IMR-90 (cell line): ENCODE measurements at regions not wholly inside any gene's neighbourhood (a gene's known extent, or its start where the extent isn't known, plus 50 kb on each side); places are given as distances from the start of the nearest gene placed in this dataset.

Experiments
- ATAC-seq: fragments of 200-7000 bp; cut with Tn5 transposase; 2 replicates; pipeline ENCODE4 v1.9.1; 2020; ENCODE audit warnings: low read depth, mild to moderate bottlenecking, moderate library complexity
- BruUV-seq: library from RNA; stranded (reverse); fragments of 400-500 nt; replicated peaks from 2 replicates; lab custom pipeline; 2021; lab: Mats Ljungman, UMichigan
- CTCF ChIA-PET: fragments of 300-600 bp; formaldehyde crosslinking; extraction: SDS; loops from one replicate; lab custom pipeline; 2021; ENCODE audit warnings: antibody characterized with exemption; lab: Yijun Ruan, JAX
- POLR2A ChIA-PET: fragments of 300-600 bp; sonication (Branson Sonifier 250); formaldehyde crosslinking; loops from one replicate; lab custom pipeline; 2022; ENCODE audit warnings: antibody characterized with exemption; ENCODE audit not compliant: unreplicated experiment; lab: Charles Lee
- DNase-seq: peaks from one replicate; pipeline ENCODE4 v3.0.0; 2013
- H2AFZ ChIP-seq: replicated peaks from 2 replicates; pipeline ENCODE3; 2013; ENCODE audit warnings: low read length, mild to moderate bottlenecking; ENCODE audit not compliant: poor library complexity
- H2AK5ac ChIP-seq: 2 replicates; pipeline ENCODE4 v1.6.1; 2013; ENCODE audit warnings: low read depth, low read length, inconsistent platforms
- H2AK9ac ChIP-seq: replicated peaks from 2 replicates; pipeline ENCODE3; 2013; ENCODE audit warnings: mild to moderate bottlenecking, low read depth, low read length, moderate library complexity; ENCODE audit not compliant: poor library complexity
- H2BK120ac ChIP-seq: 2 replicates; pipeline ENCODE4 v1.6.1; 2013; ENCODE audit warnings: low read depth, low read length, inconsistent platforms
- H2BK15ac ChIP-seq: 3 replicates; pipeline ENCODE4 v1.6.1; 2013; ENCODE audit warnings: low read depth, low read length, inconsistent platforms
- H2BK20ac ChIP-seq: 2 replicates; pipeline ENCODE4 v1.6.1; 2013; ENCODE audit warnings: low read depth, mild to moderate bottlenecking, inconsistent platforms, low read length, moderate library complexity
- H2BK5ac ChIP-seq: 2 replicates; pipeline ENCODE4 v1.6.1; 2013; ENCODE audit warnings: mild to moderate bottlenecking, low read depth, low read length, inconsistent platforms; ENCODE audit not compliant: poor library complexity, severe bottlenecking
- H3K14ac ChIP-seq: replicated peaks from 2 replicates; pipeline ENCODE4 v1.6.1; 2013; ENCODE audit warnings: low read depth, low read length, inconsistent platforms
- H3K18ac ChIP-seq: 2 replicates; pipeline ENCODE4 v1.6.1; 2013; ENCODE audit warnings: low read depth, low read length, control low read depth
- H3K23ac ChIP-seq: 2 replicates; pipeline ENCODE4 v1.6.1; 2013; ENCODE audit warnings: low read depth, low read length, inconsistent platforms
- H3K27ac ChIP-seq: 2 replicates; pipeline ENCODE4 v1.5.1; 2013; ENCODE audit warnings: mild to moderate bottlenecking, control low read depth, low read length; ENCODE audit not compliant: insufficient read depth
- H3K27me3 ChIP-seq: 2 replicates; pipeline ENCODE4 v1.6.1; 2013; ENCODE audit warnings: low read length; ENCODE audit not compliant: control insufficient read depth, insufficient read depth
- H3K36me3 ChIP-seq: 2 replicates; pipeline ENCODE4 v1.6.1; 2013; ENCODE audit warnings: low read length, mixed read lengths; ENCODE audit not compliant: control insufficient read depth, insufficient read depth
- H3K4ac ChIP-seq: 2 replicates; pipeline ENCODE4 v1.6.1; 2013; ENCODE audit warnings: low read depth, low read length, inconsistent platforms
- H3K4me1 ChIP-seq: 2 replicates; pipeline ENCODE4 v1.6.1; 2013; ENCODE audit warnings: low read length, mixed read lengths; ENCODE audit not compliant: control insufficient read depth, insufficient read depth
- H3K4me2 ChIP-seq: 2 replicates; pipeline ENCODE4 v1.6.1; 2013; ENCODE audit warnings: low read depth, mild to moderate bottlenecking, control low read depth, low read length, moderate library complexity
- H3K4me3 ChIP-seq: 2 replicates; pipeline ENCODE4 v1.5.1; 2013; ENCODE audit warnings: low read depth, mild to moderate bottlenecking, control low read depth, low read length, moderate library complexity; ENCODE audit not compliant: insufficient read depth
- H3K56ac ChIP-seq: 2 replicates; pipeline ENCODE4 v1.6.1; 2013; ENCODE audit warnings: low read length, inconsistent platforms; ENCODE audit not compliant: insufficient read depth; ENCODE audit errors: extremely low read depth
- H3K79me1 ChIP-seq, 2 experiments: 2 replicates each; pipeline ENCODE4 v1.6.1; 2013; ENCODE audit warnings: low read length in 2 of 2, inconsistent platforms in 1 of 2, low read depth in 1 of 2
- H3K9ac ChIP-seq: 2 replicates; pipeline ENCODE4 v1.6.1; 2013; ENCODE audit warnings: low read depth, low read length, control low read depth
- H3K9me1 ChIP-seq: 2 replicates; pipeline ENCODE4 v1.6.1; 2013; ENCODE audit warnings: low read length, inconsistent platforms; ENCODE audit not compliant: insufficient read depth
- H3K9me3 ChIP-seq: 2 replicates; pipeline ENCODE4 v1.6.1; 2013; ENCODE audit warnings: low read length; ENCODE audit not compliant: control insufficient read depth, insufficient read depth
- H4K20me1 ChIP-seq: 2 replicates; pipeline ENCODE4 v1.6.1; 2013; ENCODE audit warnings: low read length, inconsistent platforms; ENCODE audit not compliant: insufficient read depth
- H4K5ac ChIP-seq: 2 replicates; pipeline ENCODE4 v1.6.1; 2013; ENCODE audit warnings: mild to moderate bottlenecking, low read depth, low read length, control low read depth
- H4K8ac ChIP-seq, 2 experiments: 2 replicates each; pipeline ENCODE4 v1.6.1; 2013; ENCODE audit warnings: low read depth in 2 of 2, low read length in 2 of 2, control low read depth in 1 of 2, inconsistent platforms in 1 of 2
- H4K91ac ChIP-seq: 2 replicates; pipeline ENCODE4 v1.6.1; 2013; ENCODE audit warnings: low read depth, low read length, inconsistent platforms; ENCODE audit not compliant: insufficient read depth
- CEBPB ChIP-seq: IDR thresholded peaks from 2 replicates; pipeline ENCODE4 v1.6.1; 2012; ENCODE audit warnings: low read depth, low read length, improper control_type of control experiment
- ELK1 ChIP-seq: fragments of 150-350 bp; IDR thresholded peaks from 2 replicates; pipeline ENCODE4 v1.6.1; 2016; ENCODE audit warnings: low read depth, mild to moderate bottlenecking, low read length, moderate library complexity, borderline replicate concordance
- MAZ ChIP-seq: IDR thresholded peaks from 2 replicates; pipeline ENCODE4 v1.6.1; 2012; ENCODE audit warnings: low read depth, mild to moderate bottlenecking, low read length, improper control_type of control experiment, moderate library complexity, borderline replicate concordance
- SMC3 ChIP-seq: fragments of 150-350 bp; IDR thresholded peaks from 2 replicates; pipeline ENCODE4 v1.6.1; 2016; ENCODE audit warnings: low read depth, mild to moderate bottlenecking, antibody characterized with exemption, low read length, moderate library complexity
- WGBS, 2 experiments: methylation state at CpG; one replicate each; pipeline versions ENCODE4 v1.1.5 to v1.1.7; 2013; ENCODE audit warnings: missing lambda C conversion rate in 2 of 2; ENCODE audit not compliant: insufficient read length in 1 of 2; ENCODE audit errors: extremely low coverage in 2 of 2; 5-methylcytosine and 5-hydroxymethylcytosine counted together
- dilution Hi-C: fragments of 300-500 bp; cut with HindIII; formaldehyde crosslinking; loops from one replicate; pipeline ENCODE4 v1.14.3; 2018; ENCODE audit warnings: low sequenced_read_pairs; ENCODE audit not compliant: unreplicated experiment
- in situ Hi-C: fragments of 300-500 bp; cut with MboI; formaldehyde crosslinking; loops from 3 replicates; pipeline ENCODE4 v1.14.3; 2019; ENCODE audit warnings: low sequenced_read_pairs, inconsistent platforms, mixed read lengths
- intact Hi-C: fragments of 100-400 bp; cut with micrococcal nuclease; formaldehyde crosslinking; loops from 2 replicates; pipeline ENCODE4 v1.10.0; 2022
- TF ChIP-seq, protein P1 (sequence below): conservative IDR thresholded peaks from 2 replicates; pipeline ENCODE4 v1.5.1; 2012; ENCODE audit warnings: mild to moderate bottlenecking, low read depth, low read length, improper control_type of control experiment

- Histone ChIP-seq H2AFZ (no peak overlapping the region), H3K23ac (no peak overlapping the region), H3K9me3 (no peaks in the 10 kb centered on the region), H3K56ac (no peak overlapping the region), H2BK15ac (no peak overlapping the region), H2BK120ac (no peak overlapping the region), H3K14ac (no peak overlapping the region), H3K36me3 (no peaks in the 10 kb centered on the region), H2AK9ac (no peak overlapping the region), H2BK5ac (no peak overlapping the region), H3K27me3 (no peaks in the 10 kb centered on the region), H3K9me1 (no peaks in the 10 kb centered on the region), H2AK5ac (no peak overlapping the region), H3K18ac (no peak overlapping the region), H4K91ac (no peak overlapping the region), H3K4me2 (no peak overlapping the region), H3K4me1 (no peaks in the 10 kb centered on the region), H3K4me3 (no peak overlapping the region), H2BK20ac (no peak overlapping the region), H4K20me1 (no peaks in the 10 kb centered on the region), H4K8ac (no peak overlapping the region), H3K27ac (no peak overlapping the region), H3K79me1 (no peaks in the 10 kb centered on the region), H3K4ac (no peak overlapping the region), H4K5ac (no peak overlapping the region), H3K9ac (no peak overlapping the region)
- WGBS, 2 experiments, result no CpG with 5 or more reads among the region's 1 CpG
- intact Hi-C loops (no loop called here), in situ Hi-C loops (no loop called here), dilution Hi-C loops (no loop called here)
- DNase-seq (no peak), ATAC-seq (no peak)
- ChIA-PET POLR2A (no interaction called here), CTCF (no interaction called here)
- TF ChIP-seq SMC3, result no peak
- no peak for TF ChIP-seq MAZ
- TF ChIP-seq ELK1, result no peak
- TF ChIP-seq, protein P1, sequence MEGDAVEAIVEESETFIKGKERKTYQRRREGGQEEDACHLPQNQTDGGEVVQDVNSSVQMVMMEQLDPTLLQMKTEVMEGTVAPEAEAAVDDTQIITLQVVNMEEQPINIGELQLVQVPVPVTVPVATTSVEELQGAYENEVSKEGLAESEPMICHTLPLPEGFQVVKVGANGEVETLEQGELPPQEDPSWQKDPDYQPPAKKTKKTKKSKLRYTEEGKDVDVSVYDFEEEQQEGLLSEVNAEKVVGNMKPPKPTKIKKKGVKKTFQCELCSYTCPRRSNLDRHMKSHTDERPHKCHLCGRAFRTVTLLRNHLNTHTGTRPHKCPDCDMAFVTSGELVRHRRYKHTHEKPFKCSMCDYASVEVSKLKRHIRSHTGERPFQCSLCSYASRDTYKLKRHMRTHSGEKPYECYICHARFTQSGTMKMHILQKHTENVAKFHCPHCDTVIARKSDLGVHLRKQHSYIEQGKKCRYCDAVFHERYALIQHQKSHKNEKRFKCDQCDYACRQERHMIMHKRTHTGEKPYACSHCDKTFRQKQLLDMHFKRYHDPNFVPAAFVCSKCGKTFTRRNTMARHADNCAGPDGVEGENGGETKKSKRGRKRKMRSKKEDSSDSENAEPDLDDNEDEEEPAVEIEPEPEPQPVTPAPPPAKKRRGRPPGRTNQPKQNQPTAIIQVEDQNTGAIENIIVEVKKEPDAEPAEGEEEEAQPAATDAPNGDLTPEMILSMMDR, result no peak
- no peak for TF ChIP-seq CEBPB
- BruUV-seq, result no TSS peak
Observed at GRCh38 chrX:113289503-113289902, 448.9 kb upstream of the AMOT start.
